Smooth muscle cell (in vitro differentiated cells): ENCODE measurements at regions not wholly inside any gene's neighbourhood (a gene's known extent, or its start where the extent isn't known, plus 50 kb on each side); places are given as distances from the start of the nearest gene placed in this dataset.

Experiments
- DNase-seq: peaks from one replicate; lab custom pipeline; 2025; ENCODE audit not compliant: unreplicated experiment; lab: John Stamatoyannopoulos, UW
- H2AFZ ChIP-seq: fragments of 200-600 bp; sonication (generic); 2 replicates; pipeline ENCODE4 v1.6.0; 2016; ENCODE audit warnings: antibody characterized with exemption, low read depth, mild to moderate bottlenecking
- H3F3A ChIP-seq: fragments of 200-600 bp; sonication (generic); 2 replicates; pipeline ENCODE4 v1.6.0; 2017; ENCODE audit warnings: antibody characterized with exemption, low read depth
- H3K27ac ChIP-seq: fragments of 200-600 bp; sonication (generic); 2 replicates; pipeline ENCODE4 v1.5.1; 2016; ENCODE audit warnings: low read depth, mild to moderate bottlenecking
- H3K27me3 ChIP-seq: fragments of 200-600 bp; sonication (generic); 2 replicates; pipeline ENCODE4 v1.6.1; 2016; ENCODE audit warnings: low read depth, mild to moderate bottlenecking
- H3K36me3 ChIP-seq: fragments of 200-600 bp; sonication (generic); 2 replicates; pipeline ENCODE4 v1.5.1; 2016; ENCODE audit warnings: low read depth
- H3K4me1 ChIP-seq: fragments of 200-600 bp; sonication (generic); 2 replicates; pipeline ENCODE4 v1.5.1; 2016; ENCODE audit warnings: low read depth
- H3K4me2 ChIP-seq: fragments of 200-600 bp; sonication (generic); 2 replicates; pipeline ENCODE4 v1.6.0; 2016; ENCODE audit warnings: mild to moderate bottlenecking
- H3K4me3 ChIP-seq: fragments of 200-600 bp; sonication (generic); 2 replicates; pipeline ENCODE4 v1.5.1; 2016; ENCODE audit warnings: mild to moderate bottlenecking
- H3K79me2 ChIP-seq: fragments of 200-600 bp; sonication (generic); 2 replicates; pipeline ENCODE4 v1.6.0; 2016; ENCODE audit warnings: low read depth, mild to moderate bottlenecking
- H3K9ac ChIP-seq: fragments of 200-600 bp; sonication (generic); 2 replicates; pipeline ENCODE4 v1.6.0; 2016; ENCODE audit warnings: low read depth
- H3K9me3 ChIP-seq: fragments of 200-600 bp; sonication (generic); replicated peaks from 2 replicates; pipeline ENCODE4 v1.5.1; 2016; ENCODE audit warnings: low read depth
- H4K20me1 ChIP-seq: fragments of 200-600 bp; sonication (generic); 2 replicates; pipeline ENCODE4 v1.6.0; 2016; ENCODE audit warnings: low read depth
- WGBS: methylation state at CpG from one replicate; pipeline ENCODE4 v1.1.7; 2016; ENCODE audit warnings: low lambda C conversion rate; 5-methylcytosine and 5-hydroxymethylcytosine counted together
- TF ChIP-seq, protein P1 (sequence below): fragments of 200-600 bp; sonication (generic); IDR thresholded peaks from 2 replicates; pipeline ENCODE4 v1.5.1; 2017; ENCODE audit warnings: borderline replicate concordance, mild to moderate bottlenecking, antibody characterized with exemption; ENCODE audit not compliant: insufficient read depth, poor library complexity, severe bottlenecking

DNA sequence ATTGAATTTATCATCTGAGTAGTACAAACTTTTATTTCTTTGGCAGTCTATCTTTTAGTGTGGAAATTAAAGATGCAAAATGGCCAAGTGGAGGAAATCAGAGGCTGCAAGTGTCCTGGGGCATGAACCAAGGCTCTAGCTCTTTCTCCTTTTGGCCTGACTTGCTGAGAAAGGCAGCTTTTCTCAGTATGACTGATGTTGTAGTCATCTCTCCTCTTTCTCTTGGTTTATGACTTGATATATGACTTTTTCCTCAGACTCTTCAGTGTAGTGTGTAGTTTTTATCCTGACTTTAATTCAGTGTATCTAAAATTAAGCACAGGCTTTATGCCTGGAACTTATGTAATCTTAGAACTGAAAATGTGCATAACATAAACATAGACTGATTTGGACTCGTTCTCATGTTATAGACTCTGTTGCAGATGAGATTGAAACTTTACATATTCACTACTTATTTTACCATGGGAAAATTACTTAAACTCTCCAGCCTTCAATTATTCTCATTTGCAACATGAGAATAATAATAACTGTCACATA is 65.7 kb downstream of the SLITRK5 start:
- H3F3A ChIP-seq = no peaks in the 10 kb centered on the region
- no peaks in the 10 kb centered on the region for H3K36me3 ChIP-seq
- TF ChIP-seq, protein P1, sequence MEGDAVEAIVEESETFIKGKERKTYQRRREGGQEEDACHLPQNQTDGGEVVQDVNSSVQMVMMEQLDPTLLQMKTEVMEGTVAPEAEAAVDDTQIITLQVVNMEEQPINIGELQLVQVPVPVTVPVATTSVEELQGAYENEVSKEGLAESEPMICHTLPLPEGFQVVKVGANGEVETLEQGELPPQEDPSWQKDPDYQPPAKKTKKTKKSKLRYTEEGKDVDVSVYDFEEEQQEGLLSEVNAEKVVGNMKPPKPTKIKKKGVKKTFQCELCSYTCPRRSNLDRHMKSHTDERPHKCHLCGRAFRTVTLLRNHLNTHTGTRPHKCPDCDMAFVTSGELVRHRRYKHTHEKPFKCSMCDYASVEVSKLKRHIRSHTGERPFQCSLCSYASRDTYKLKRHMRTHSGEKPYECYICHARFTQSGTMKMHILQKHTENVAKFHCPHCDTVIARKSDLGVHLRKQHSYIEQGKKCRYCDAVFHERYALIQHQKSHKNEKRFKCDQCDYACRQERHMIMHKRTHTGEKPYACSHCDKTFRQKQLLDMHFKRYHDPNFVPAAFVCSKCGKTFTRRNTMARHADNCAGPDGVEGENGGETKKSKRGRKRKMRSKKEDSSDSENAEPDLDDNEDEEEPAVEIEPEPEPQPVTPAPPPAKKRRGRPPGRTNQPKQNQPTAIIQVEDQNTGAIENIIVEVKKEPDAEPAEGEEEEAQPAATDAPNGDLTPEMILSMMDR = no peak
- no peak overlapping the region for H3K27ac ChIP-seq
- no peaks in the 10 kb centered on the region for H3K9me3 ChIP-seq
- no peaks in the 10 kb centered on the region for H3K4me1 ChIP-seq
- no peaks in the 10 kb centered on the region for H3K27me3 ChIP-seq
- no peak overlapping the region for H2AFZ ChIP-seq
- H3K4me2 ChIP-seq = no peak overlapping the region
- no peak overlapping the region for H3K9ac ChIP-seq
- no peaks in the 10 kb centered on the region for H4K20me1 ChIP-seq
- no peak for DNase-seq
- WGBS = 77% methylated on average over 1 of the region's 1 CpG
- H3K79me2 ChIP-seq = no peaks in the 10 kb centered on the region
- H3K4me3 ChIP-seq = no peak overlapping the region

DNA sequence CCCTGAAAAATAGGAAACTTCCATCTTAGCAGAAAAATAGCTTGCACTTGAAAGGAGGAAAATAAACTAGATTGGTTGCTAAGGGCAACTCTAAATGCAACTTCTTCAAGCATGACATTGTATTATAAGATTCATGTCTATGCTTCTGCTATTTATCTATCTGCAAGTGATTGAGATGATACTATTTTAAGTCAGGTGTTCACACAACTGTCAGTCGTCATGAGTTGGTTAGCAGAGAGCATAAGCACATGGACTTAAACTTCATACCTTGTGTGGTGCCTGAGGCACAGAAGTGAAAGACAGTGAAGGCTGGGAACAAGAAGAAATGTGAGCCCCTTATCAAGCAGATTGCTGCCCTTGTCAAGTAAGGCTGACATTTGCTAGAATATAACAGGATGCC is 82.9 kb downstream of the SLITRK5 start:
- no peaks in the 10 kb centered on the region for H3F3A ChIP-seq
- TF ChIP-seq, protein P1 = no peak

DNA sequence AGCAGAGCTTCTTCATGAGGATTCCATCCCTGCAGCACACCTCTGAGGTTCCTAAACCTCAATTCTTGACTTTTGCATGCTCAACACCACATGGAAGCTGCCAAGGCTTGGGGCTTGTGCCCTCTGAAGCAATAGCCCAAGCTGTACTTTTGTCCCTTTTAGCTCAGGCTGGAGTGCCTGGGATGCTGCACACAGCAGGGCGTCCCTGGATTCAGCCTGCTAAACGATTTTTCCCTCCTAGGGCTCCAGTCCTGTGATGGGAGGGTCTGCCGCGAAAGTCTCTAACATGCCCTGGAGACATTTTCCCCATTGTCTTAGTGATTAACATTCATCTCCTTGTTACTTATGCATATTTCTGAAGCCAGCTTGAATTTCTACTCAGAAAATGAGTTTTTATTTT is 98.3 kb downstream of the SLITRK5 start:
- Histone ChIP-seq H3K9ac (no peak overlapping the region), H3K9me3 (no peaks in the 10 kb centered on the region), H3K4me3 (no peak overlapping the region), H3K4me2 (no peak overlapping the region), H3K4me1 (no peaks in the 10 kb centered on the region), H3K27ac (no peak overlapping the region), H2AFZ (no peak overlapping the region), H3K79me2 (no peaks in the 10 kb centered on the region), H3K36me3 (no peaks in the 10 kb centered on the region), H3K27me3 (no peaks in the 10 kb centered on the region), H3F3A (no peaks in the 10 kb centered on the region), H4K20me1 (no peaks in the 10 kb centered on the region)
- 62% methylated on average over 4 of the region's 4 CpGs for WGBS
- TF ChIP-seq, protein P1 = no peak
- DNase-seq = no peak

More for the DNA sequence above, 82.9 kb downstream of the SLITRK5 start:
- Histone ChIP-seq H3K4me1 (no peaks in the 10 kb centered on the region), H2AFZ (no peak overlapping the region), H3K79me2 (no peaks in the 10 kb centered on the region), H3K4me2 (no peak overlapping the region), H3K9ac (no peak overlapping the region), H3K4me3 (no peak overlapping the region), H3K27me3 (peaks cover 6% of the 10 kb centered on the region), H3K36me3 (no peaks in the 10 kb centered on the region), H3K27ac (no peak overlapping the region), H4K20me1 (no peaks in the 10 kb centered on the region), H3K9me3 (no peaks in the 10 kb centered on the region)
- DNase-seq = no peak
- 56% methylated on average over 1 of the region's 1 CpG for WGBS

DNA sequence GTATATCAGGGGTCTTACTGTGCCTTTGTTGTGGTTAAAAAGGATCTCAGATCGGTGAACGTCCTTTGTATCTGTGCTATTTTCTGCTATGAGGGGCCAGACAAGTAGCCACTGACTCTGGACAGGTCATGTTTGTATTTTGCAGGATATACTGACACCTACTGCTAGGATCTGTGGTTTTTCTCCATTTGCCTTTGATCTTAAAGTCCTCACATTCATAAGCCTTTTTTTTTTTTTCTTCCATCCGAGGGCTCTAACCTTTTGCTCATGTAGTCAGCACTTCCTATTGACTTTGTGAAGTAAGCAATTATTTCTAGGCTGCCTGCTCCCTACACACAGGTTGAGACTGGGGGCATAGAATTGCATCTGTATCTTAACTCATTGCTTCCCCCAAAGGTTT is 106.2 kb downstream of the SLITRK5 start:
- H3F3A ChIP-seq = no peaks in the 10 kb centered on the region
- no peaks in the 10 kb centered on the region for H3K4me1 ChIP-seq
- no peak for DNase-seq
- H4K20me1 ChIP-seq = no peaks in the 10 kb centered on the region
- H3K79me2 ChIP-seq = no peaks in the 10 kb centered on the region
- H3K4me2 ChIP-seq = no peak overlapping the region
- no peak overlapping the region for H3K4me3 ChIP-seq
- no peaks in the 10 kb centered on the region for H3K36me3 ChIP-seq
- WGBS = 28% methylated on average over 3 of the region's 3 CpGs
- no peak overlapping the region for H3K9ac ChIP-seq
- H2AFZ ChIP-seq = no peak overlapping the region
- TF ChIP-seq, protein P1 = no peak
- peaks cover 20% of the 10 kb centered on the region for H3K27me3 ChIP-seq
- H3K27ac ChIP-seq = no peak overlapping the region
- no peaks in the 10 kb centered on the region for H3K9me3 ChIP-seq
